HL-60 (cell line): ENCODE measurements at regions not wholly inside any gene's neighbourhood (a gene's known extent, or its start where the extent isn't known, plus 50 kb on each side); places are given as distances from the start of the nearest gene placed in this dataset.
A peak's percentile ranks its signal among the peaks of the same experiment; 100 is the strongest.

Experiments
- DNase-seq, 2 experiments: peaks; one replicate each; pipeline ENCODE4 v3.0.0-alpha.2; 2010 to 2020; ENCODE audit warnings: low read depth in 1 of 2, low spot score in 1 of 2
- H3K27ac ChIP-seq: fragments of 250-450 bp; sonication (Bioruptor Pico); replicated peaks from 2 replicates; pipeline ENCODE4 v1.5.1; 2020; ENCODE audit warnings: mild to moderate bottlenecking, moderate library complexity
- H3K27me3 ChIP-seq: fragments of 250-450 bp; sonication (Bioruptor Pico); 2 replicates; pipeline ENCODE4 v1.5.1; 2021; ENCODE audit warnings: mild to moderate bottlenecking, moderate library complexity; ENCODE audit not compliant: insufficient read depth, poor library complexity, severe bottlenecking
- H3K4me3 ChIP-seq: replicated peaks from 2 replicates; pipeline ENCODE4 v1.5.1; 2011; ENCODE audit warnings: mild to moderate bottlenecking, control low read depth, low read length; ENCODE audit not compliant: insufficient read depth
- CTCF ChIP-seq: IDR thresholded peaks from one replicate; pipeline ENCODE4 v1.5.1; 2011; ENCODE audit warnings: low read length, control low read depth, inconsistent platforms; ENCODE audit not compliant: insufficient read depth
- GABPA ChIP-seq: IDR thresholded peaks from 2 replicates; pipeline ENCODE4 v1.6.1; 2012; ENCODE audit warnings: low read depth
- POLR2AphosphoS5 ChIP-seq: IDR thresholded peaks from 2 replicates; pipeline ENCODE4 v1.6.1; 2012; ENCODE audit warnings: low read depth
- REST ChIP-seq: IDR thresholded peaks from 2 replicates; pipeline ENCODE4 v1.6.1; 2012; ENCODE audit warnings: low read depth; ENCODE audit not compliant: insufficient replicate concordance
- SPI1 ChIP-seq: IDR thresholded peaks from 2 replicates; pipeline ENCODE4 v1.6.1; 2012; ENCODE audit warnings: low read depth, mild to moderate bottlenecking, borderline replicate concordance

GRCh38 chr13:109385242-109385560 is 401.2 kb downstream of the IRS2 start:
- Histone ChIP-seq H3K27me3 (no peaks in the 10 kb centered on the region), H3K4me3 (no peak overlapping the region), H3K27ac (peak overlapping the region; percentile 28)
- peak; percentile 52 to 78 for DNase-seq
- TF ChIP-seq POLR2AphosphoS5 (no peak), GABPA (no peak), CTCF (no peak), SPI1 (peak; percentile 54; the same call in 1 of the 2 replicates)

- DNase-seq, result no peak
- H3K4me3 ChIP-seq, result no peak overlapping the region
- H3K27me3 ChIP-seq, result no peaks in the 10 kb centered on the region
- peak overlapping the region; percentile 28 for H3K27ac ChIP-seq
- TF ChIP-seq REST (no peak), GABPA (no peak), SPI1 (no peak), POLR2AphosphoS5 (no peak), CTCF (no peak)
Measured at GRCh38 chr13:109384491-109385241, 401.7 kb downstream of the IRS2 start.

- no peaks in the 10 kb centered on the region for H3K27me3 ChIP-seq
- TF ChIP-seq SPI1 (no peak), REST (no peak), CTCF (no peak), POLR2AphosphoS5 (no peak), GABPA (no peak)
- no peak overlapping the region for H3K4me3 ChIP-seq
- no peak overlapping the region for H3K27ac ChIP-seq
- no peak for DNase-seq
Measured at GRCh38 chr13:109383683-109384082, 402.7 kb downstream of the IRS2 start.
